ENCODE measurements at regions not wholly inside any gene's neighbourhood (a gene's known extent, or its start where the extent isn't known, plus 50 kb on each side); places are given as distances from the start of the nearest gene placed in this dataset.
"Not testable (repeated sequence)": the region's sequence is repeated elsewhere in the genome, so short reads cannot be mapped to it uniquely, and the experiment has no call there.

GRCh38 chr4:3645711-3646679 is 113.8 kb upstream of the LRPAP1 start:
- DNase-seq = no peak

GRCh38 chr4:3644849-3645627 is 112.8 kb upstream of the LRPAP1 start:
- no peak for DNase-seq

GRCh38 chr4:3643518-3644433 is 111.6 kb upstream of the LRPAP1 start:
- DNase-seq = no peak

- no peak for DNase-seq
Measured at GRCh38 chr4:3642806-3643517, 110.7 kb upstream of the LRPAP1 start.

GRCh38 chr4:3642056-3642630 is 109.9 kb upstream of the LRPAP1 start:
- no peak for DNase-seq

GRCh38 chr4:3641501-3641900 is 109.3 kb upstream of the LRPAP1 start:
- DNase-seq = no peak

- no peak for DNase-seq
Measured at GRCh38 chr4:3640587-3640962, 108.4 kb upstream of the LRPAP1 start.

- peak in 1 of 2 experiments; percentile 34 for DNase-seq
Measured at GRCh38 chr4:3639613-3640586, 107.7 kb upstream of the LRPAP1 start.

GRCh38 chr4:3638080-3638795 is 106.0 kb upstream of the LRPAP1 start:
- DNase-seq = no peak

- DNase-seq = peak; percentile 58 to 77
Measured at GRCh38 chr4:3637326-3638016, 105.2 kb upstream of the LRPAP1 start.

GRCh38 chr4:3636646-3637320 is 104.6 kb upstream of the LRPAP1 start:
- DNase-seq = no peak

GRCh38 chr4:3636020-3636419 is 103.8 kb upstream of the LRPAP1 start:
- not testable (repeated sequence) for DNase-seq

- DNase-seq = no peak
Measured at GRCh38 chr4:3634894-3635820, 102.9 kb upstream of the LRPAP1 start.

- DNase-seq = no peak
Measured at GRCh38 chr4:3634281-3634857, 102.1 kb upstream of the LRPAP1 start.

- not testable (repeated sequence) for DNase-seq
Measured at GRCh38 chr4:3633277-3633676, 101.1 kb upstream of the LRPAP1 start.

GRCh38 chr4:3632794-3633193 is 100.6 kb upstream of the LRPAP1 start:
- not testable (repeated sequence) for DNase-seq

All from cerebellar nuclear complex (tissue), 1 donor.